Type B pancreatic cell (in vitro differentiated cells): ENCODE measurements at regions not wholly inside any gene's neighbourhood (a gene's known extent, or its start where the extent isn't known, plus 50 kb on each side); places are given as distances from the start of the nearest gene placed in this dataset.

Source experiments
- DNase-seq: peaks from one replicate; pipeline ENCODE4 v3.0.0; 2021; ENCODE audit warnings: mixed read lengths; ENCODE audit not compliant: unreplicated experiment; ENCODE audit errors: extremely low spot score
- H3K27ac Mint-ChIP-seq: 2 replicates; pipeline ENCODE4 v1.8.0; 2021; ENCODE audit warnings: mild to moderate bottlenecking, mixed read lengths
- H3K27me3 Mint-ChIP-seq: 2 replicates; pipeline ENCODE4 v1.8.0; 2021; ENCODE audit warnings: mixed read lengths
- H3K36me3 Mint-ChIP-seq: 2 replicates; pipeline ENCODE4 v1.8.0; 2021; ENCODE audit warnings: mixed read lengths
- H3K4me1 Mint-ChIP-seq: one replicate; pipeline ENCODE4 v1.8.0; 2021; ENCODE audit warnings: mixed read lengths; ENCODE audit not compliant: unreplicated experiment
- H3K4me3 Mint-ChIP-seq: 2 replicates; pipeline ENCODE4 v1.8.0; 2021; ENCODE audit warnings: mild to moderate bottlenecking, mixed read lengths
- H3K9me3 Mint-ChIP-seq: 2 replicates; pipeline ENCODE4 v1.8.0; 2021; ENCODE audit warnings: mixed read lengths
- CTCF ChIP-seq: fragments of 200-600 bp; sonication (generic); conservative IDR thresholded peaks from 2 replicates; pipeline ENCODE4 v1.5.0; 2021; ENCODE audit warnings: antibody characterized with exemption, mild to moderate bottlenecking

- H3K36me3 Mint-ChIP-seq, result no peaks in the 10 kb centered on the region
These were observed 810.8 kb downstream of the TLE1 start for GRCh38 chr9:80878556-80878955.

DNA sequence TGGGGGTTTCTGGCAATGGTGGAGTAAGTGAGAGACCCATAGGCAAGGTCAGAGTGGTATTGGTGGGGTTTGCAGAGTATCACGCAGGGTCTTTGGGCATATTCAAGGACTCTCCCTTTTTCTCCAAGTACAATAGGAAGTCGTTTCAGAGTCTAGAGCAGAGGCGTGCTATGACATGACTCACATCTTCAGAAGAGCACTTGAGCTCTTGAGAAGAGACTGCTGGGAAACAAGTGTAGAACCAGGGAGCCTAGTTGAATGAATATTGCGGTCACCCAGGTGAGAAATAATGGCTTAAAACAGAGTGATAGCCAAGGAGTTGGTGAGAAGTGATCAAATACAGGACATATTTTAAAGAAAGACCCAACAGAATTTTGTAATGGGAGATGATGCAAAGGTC is 813.4 kb downstream of the TLE1 start:
- no peaks in the 10 kb centered on the region for H3K36me3 Mint-ChIP-seq
- no peak overlapping the region for H3K4me3 Mint-ChIP-seq
- H3K4me1 Mint-ChIP-seq, result peaks cover under 1% of the 10 kb centered on the region
- no peak for DNase-seq
- H3K27ac Mint-ChIP-seq, result no peak overlapping the region
- H3K9me3 Mint-ChIP-seq, result peaks cover 5% of the 10 kb centered on the region
- TF ChIP-seq CTCF, result no peak
- no peaks in the 10 kb centered on the region for H3K27me3 Mint-ChIP-seq

More at GRCh38 chr9:80878556-80878955, 810.8 kb downstream of the TLE1 start:
- no peak overlapping the region for H3K27ac Mint-ChIP-seq
- no peak for TF ChIP-seq CTCF
- no peak for DNase-seq
- peaks cover 13% of the 10 kb centered on the region for H3K4me1 Mint-ChIP-seq
- peaks cover 4% of the 10 kb centered on the region for H3K27me3 Mint-ChIP-seq
- H3K4me3 Mint-ChIP-seq, result no peak overlapping the region
- peaks cover 5% of the 10 kb centered on the region for H3K9me3 Mint-ChIP-seq

DNA sequence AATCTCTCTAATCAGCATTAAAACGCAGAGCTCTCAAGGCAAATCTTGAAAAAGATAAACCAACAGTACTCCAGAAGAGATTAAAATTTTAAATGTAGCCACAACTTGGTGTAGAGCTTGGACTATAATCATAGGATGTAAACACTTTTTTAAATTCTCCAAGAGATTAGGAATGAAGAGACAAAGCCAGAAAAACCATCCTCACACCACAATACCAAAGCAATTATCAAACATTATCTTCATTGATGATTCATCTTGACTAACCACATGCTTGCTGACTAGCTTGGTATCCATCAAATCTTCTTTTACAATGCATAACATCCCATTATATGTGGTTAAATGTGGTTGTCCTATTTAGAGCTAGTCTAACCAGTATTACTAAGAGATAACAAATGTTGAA is 815.1 kb downstream of the TLE1 start:
- H3K27me3 Mint-ChIP-seq, result no peaks in the 10 kb centered on the region
- TF ChIP-seq CTCF, result no peak
- peaks cover 5% of the 10 kb centered on the region for H3K9me3 Mint-ChIP-seq
- no peaks in the 10 kb centered on the region for H3K36me3 Mint-ChIP-seq
- no peak overlapping the region for H3K4me3 Mint-ChIP-seq
- no peaks in the 10 kb centered on the region for H3K4me1 Mint-ChIP-seq
- no peak for DNase-seq
- H3K27ac Mint-ChIP-seq, result no peak overlapping the region

GRCh38 chr9:80873861-80874260 is 815.5 kb downstream of the TLE1 start:
- no peak for DNase-seq
- peaks cover 5% of the 10 kb centered on the region for H3K9me3 Mint-ChIP-seq
- no peak for TF ChIP-seq CTCF
- H3K27me3 Mint-ChIP-seq, result no peaks in the 10 kb centered on the region
- no peak overlapping the region for H3K27ac Mint-ChIP-seq
- no peak overlapping the region for H3K4me3 Mint-ChIP-seq
- H3K4me1 Mint-ChIP-seq, result no peaks in the 10 kb centered on the region
- H3K36me3 Mint-ChIP-seq, result no peaks in the 10 kb centered on the region

DNA sequence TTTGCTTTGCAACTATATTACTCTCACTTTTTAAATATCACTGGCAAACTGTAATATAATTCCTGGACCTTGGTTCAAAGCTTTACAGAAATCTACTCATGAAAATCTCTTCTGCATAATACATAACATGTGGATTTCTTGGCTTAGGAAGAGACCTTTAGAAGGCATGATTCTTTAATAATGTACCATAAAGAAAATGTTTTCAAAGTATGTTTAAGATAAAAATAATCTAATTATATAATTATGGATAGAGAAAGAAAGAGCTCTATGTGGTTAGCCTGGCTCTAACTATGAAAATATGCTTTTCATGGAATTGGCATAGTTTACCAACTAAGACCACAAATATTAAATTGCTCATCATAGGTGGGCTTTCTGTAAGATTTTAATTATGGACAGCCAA is 817.8 kb downstream of the TLE1 start:
- Mint-ChIP-seq H3K9me3 (peaks cover 12% of the 10 kb centered on the region), H3K27ac (no peak overlapping the region)

More for the DNA sequence above, 817.8 kb downstream of the TLE1 start:
- DNase-seq, result no peak
- H3K36me3 Mint-ChIP-seq, result no peaks in the 10 kb centered on the region
- H3K4me3 Mint-ChIP-seq, result no peak overlapping the region
- no peaks in the 10 kb centered on the region for H3K4me1 Mint-ChIP-seq
- H3K27me3 Mint-ChIP-seq, result no peaks in the 10 kb centered on the region
- no peak for TF ChIP-seq CTCF
